ENCODE measurements at regions not wholly inside any gene's neighbourhood (a gene's known extent, or its start where the extent isn't known, plus 50 kb on each side); places are given as distances from the start of the nearest gene placed in this dataset.

DNA sequence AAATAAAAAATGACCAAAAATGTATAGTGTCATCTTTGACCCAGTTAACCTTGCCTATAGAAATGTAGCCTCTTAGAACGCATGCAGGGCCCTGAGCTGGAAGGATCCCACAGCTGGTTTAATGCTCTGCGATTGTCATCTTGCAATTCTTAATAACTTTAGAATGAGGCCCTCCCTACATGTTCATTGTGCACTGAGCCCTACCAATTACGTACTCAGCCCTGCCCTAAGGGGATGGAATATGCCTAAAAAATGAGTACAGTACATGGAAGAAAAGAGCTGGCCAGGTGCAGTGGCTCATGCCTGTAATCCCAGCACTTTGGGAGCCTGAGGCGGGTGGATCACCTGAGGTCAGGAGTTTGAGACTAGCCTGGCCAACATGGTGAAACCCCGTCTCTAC lies 57.8 kb upstream of the BCAR3 start:
- peaks cover 0 to 21% of the 10 kb centered on the region in 2 donors for H3K4me1 ChIP-seq
- H3K27me3 ChIP-seq: no peaks in the 10 kb centered on the region
- no peaks in the 10 kb centered on the region for H3K36me3 ChIP-seq
- no peak overlapping the region for H3K27ac ChIP-seq
- no peak for DNase-seq (ENCODE audit: low spot score)
- TF ChIP-seq, protein P1, sequence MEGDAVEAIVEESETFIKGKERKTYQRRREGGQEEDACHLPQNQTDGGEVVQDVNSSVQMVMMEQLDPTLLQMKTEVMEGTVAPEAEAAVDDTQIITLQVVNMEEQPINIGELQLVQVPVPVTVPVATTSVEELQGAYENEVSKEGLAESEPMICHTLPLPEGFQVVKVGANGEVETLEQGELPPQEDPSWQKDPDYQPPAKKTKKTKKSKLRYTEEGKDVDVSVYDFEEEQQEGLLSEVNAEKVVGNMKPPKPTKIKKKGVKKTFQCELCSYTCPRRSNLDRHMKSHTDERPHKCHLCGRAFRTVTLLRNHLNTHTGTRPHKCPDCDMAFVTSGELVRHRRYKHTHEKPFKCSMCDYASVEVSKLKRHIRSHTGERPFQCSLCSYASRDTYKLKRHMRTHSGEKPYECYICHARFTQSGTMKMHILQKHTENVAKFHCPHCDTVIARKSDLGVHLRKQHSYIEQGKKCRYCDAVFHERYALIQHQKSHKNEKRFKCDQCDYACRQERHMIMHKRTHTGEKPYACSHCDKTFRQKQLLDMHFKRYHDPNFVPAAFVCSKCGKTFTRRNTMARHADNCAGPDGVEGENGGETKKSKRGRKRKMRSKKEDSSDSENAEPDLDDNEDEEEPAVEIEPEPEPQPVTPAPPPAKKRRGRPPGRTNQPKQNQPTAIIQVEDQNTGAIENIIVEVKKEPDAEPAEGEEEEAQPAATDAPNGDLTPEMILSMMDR (IDR thresholded peaks at IDR 0.05): no peak
- no peaks in the 10 kb centered on the region for H3K9me3 ChIP-seq
- H3K4me3 ChIP-seq: no peak overlapping the region

DNA sequence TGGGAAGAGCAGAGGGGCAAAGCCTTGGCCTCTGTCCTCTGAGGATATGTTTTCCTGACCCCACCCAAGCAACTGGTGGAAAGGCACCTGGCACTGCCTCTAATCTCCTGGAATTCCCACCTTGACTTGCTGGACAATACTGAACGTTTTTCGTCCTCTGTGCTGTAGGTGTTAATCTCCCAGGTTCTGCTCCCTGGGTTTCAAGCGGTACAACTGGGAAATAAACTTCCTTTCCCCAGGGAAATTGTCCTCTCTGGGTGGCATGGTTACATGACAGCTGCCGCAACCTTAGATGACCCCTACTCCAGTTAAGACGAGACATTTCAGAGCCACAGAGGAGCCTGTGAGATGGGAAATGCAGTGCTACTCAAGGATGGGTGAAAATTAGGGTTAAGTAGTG lies 57.3 kb upstream of the BCAR3 start:
- no peaks in the 10 kb centered on the region for H3K36me3 ChIP-seq
- H3K9me3 ChIP-seq: no peaks in the 10 kb centered on the region
- TF ChIP-seq, protein P1 (IDR thresholded peaks at IDR 0.05): no peak

DNA sequence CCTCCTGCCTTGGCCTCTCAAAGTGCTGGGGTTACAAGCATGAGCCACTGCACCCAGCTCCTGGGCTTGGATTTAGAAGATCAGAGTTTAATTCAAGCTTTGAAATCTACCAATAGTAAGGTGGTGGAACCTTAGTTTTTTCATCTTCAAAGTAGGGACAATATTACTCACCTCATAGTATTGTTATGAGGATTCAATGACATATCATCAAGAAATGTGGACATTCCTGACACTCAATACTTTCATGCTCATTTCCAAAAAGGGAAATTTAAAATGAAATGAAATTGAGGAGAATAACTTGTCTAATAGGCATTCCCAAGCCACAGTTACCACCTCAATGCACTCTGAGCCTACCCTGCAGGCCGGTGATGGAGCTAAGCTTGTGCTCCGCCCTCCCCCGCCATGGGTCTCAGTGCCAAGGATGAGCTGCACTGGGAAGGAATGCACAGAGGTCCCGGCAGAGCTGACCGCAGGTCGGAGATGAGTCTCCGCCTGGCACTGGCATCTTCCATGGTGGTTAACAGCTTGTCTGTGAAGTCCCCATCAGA lies 56.5 kb upstream of the BCAR3 start:
- peaks cover 0 to 21% of the 10 kb centered on the region in 2 donors for H3K4me1 ChIP-seq
- H3K36me3 ChIP-seq: no peaks in the 10 kb centered on the region
- no peak overlapping the region for H3K27ac ChIP-seq
- H3K27me3 ChIP-seq: no peaks in the 10 kb centered on the region
- DNase-seq (ENCODE audit: low spot score): no peak
- no peaks in the 10 kb centered on the region for H3K9me3 ChIP-seq
- TF ChIP-seq, protein P1 (IDR thresholded peaks at IDR 0.05): no peak
- no peak overlapping the region for H3K4me3 ChIP-seq

More for the DNA sequence above, 57.3 kb upstream of the BCAR3 start:
- DNase-seq (ENCODE audit: low spot score): no peak
- H3K27me3 ChIP-seq: no peaks in the 10 kb centered on the region
- H3K4me1 ChIP-seq: peaks cover 0 to 21% of the 10 kb centered on the region in 2 donors
- H3K4me3 ChIP-seq: no peak overlapping the region
- no peak overlapping the region for H3K27ac ChIP-seq

DNA sequence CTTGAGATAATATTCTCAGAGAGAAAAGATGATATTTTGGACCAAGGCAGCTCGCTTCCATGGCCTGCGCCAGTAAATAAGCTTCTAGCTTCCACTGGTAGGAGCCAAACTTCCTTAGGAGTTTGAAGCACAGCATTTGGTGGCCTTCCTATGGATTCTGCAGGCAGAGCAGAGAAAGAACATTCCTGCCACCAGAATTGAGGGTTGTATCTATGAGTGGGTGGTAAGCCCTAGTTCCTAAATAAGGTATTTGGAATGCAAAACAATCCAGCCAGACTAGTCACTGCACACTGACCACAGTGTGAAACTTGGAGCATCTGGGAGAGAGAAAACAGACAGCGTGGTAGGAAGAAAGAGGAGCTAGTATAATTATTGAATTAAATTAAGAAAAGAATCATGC lies 54.1 kb upstream of the BCAR3 start:
- Histone ChIP-seq H3K36me3 (no peaks in the 10 kb centered on the region), H3K9me3 (no peaks in the 10 kb centered on the region), H3K27ac (no peak overlapping the region), H3K27me3 (no peaks in the 10 kb centered on the region), H3K4me1 (peaks cover 0 to 17% of the 10 kb centered on the region in 2 donors), H3K4me3 (no peak overlapping the region)
- DNase-seq (ENCODE audit: low spot score): no peak
- TF ChIP-seq, protein P1 (IDR thresholded peaks at IDR 0.05): no peak

DNA sequence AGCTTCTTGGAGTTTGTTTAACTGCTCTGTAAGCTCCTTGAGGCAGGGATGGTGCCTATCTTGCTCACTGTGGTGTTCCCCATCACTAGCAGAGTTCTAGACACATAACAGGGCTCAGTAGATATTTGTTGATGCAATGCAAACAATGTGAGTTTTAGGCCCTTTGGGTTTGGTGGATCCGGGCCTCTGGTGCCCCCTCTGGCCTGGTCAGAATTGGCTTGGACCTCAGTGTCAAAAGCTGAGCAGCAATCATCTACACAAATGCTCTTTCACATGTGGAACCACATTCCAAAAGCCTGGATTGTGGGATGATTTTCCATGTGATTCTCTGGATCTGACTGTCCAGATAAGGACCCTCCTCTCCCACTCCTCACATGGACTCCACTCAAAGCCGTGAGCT lies 53.4 kb upstream of the BCAR3 start:
- Histone ChIP-seq H3K9me3 (no peaks in the 10 kb centered on the region), H3K4me1 (peaks cover 0 to 10% of the 10 kb centered on the region in 2 donors), H3K27ac (no peak overlapping the region), H3K36me3 (no peaks in the 10 kb centered on the region), H3K27me3 (no peaks in the 10 kb centered on the region), H3K4me3 (no peak overlapping the region)
- no peak for DNase-seq (ENCODE audit: low spot score)
- TF ChIP-seq, protein P1 (IDR thresholded peaks at IDR 0.05): peak in 1 of 2 donors; percentile 22

DNA sequence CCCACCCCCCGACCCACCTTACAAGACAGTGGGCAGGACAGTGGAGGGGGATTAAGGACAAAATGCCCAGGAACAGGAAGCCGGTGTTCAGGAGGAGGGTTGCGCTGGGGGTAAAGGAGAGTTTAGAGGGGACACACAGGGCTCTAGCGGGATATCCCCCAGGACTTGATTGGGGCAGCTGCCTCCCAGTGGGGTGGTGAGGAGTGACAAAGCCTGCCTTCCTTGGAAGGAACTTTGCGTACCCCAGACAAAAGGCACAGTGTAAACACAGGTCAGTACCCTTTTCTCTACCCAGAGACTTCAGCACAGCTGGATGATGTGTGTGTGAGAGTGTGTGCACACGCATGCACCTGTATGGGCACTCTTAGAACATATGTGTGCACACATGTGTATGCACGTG lies 51.7 kb upstream of the BCAR3 start:
- Histone ChIP-seq H3K4me1 (peaks cover 0 to 9% of the 10 kb centered on the region in 2 donors), H3K9me3 (no peaks in the 10 kb centered on the region), H3K36me3 (no peaks in the 10 kb centered on the region), H3K27ac (no peak overlapping the region), H3K4me3 (no peak overlapping the region), H3K27me3 (no peaks in the 10 kb centered on the region)
- DNase-seq (ENCODE audit: low spot score): no peak
- TF ChIP-seq, protein P1 (IDR thresholded peaks at IDR 0.05): no peak
